ENCODE measurements at regions not wholly inside any gene's neighbourhood (a gene's known extent, or its start where the extent isn't known, plus 50 kb on each side); places are given as distances from the start of the nearest gene placed in this dataset.
"Not testable (repeated sequence)": the region's sequence is repeated elsewhere in the genome, so short reads cannot be mapped to it uniquely, and the experiment has no call there.

DNA sequence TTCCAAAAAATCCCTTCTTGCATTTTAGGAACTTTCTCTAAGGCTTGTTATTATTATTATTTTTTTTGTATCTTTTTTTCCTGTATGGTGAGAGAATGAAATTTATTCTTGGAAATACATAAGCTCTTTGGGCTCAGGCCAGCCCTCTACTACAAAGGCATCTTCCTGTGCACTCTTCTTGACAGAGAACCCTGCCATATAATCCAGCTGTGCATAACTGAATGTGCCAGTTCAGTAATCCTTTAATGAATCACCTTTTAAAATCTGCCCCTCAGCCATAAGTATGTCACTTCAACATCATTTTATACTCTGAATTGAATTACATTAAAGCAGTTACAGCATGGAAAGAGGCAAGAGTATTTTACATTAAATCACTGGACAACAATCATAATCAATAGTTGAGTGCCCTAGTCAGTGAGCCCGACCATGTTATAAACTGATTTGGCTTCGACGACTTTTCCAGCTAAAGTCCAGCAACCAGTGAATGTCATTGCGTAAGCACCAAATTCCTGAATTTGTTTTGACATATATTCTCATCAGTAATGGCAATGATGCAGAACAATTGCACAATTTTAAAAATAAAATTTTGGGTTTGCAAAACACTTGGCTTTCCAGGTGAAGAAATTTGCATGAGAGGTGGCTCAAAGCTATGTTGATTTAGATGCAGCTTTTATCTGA is 59.2 kb upstream of the KCNK2 start:
- H3K4me1 Mint-ChIP-seq (ENCODE audit: unreplicated experiment): peaks cover 4% of the 10 kb centered on the region
- H3K27ac Mint-ChIP-seq: no peak overlapping the region
- TF ChIP-seq, protein P1, sequence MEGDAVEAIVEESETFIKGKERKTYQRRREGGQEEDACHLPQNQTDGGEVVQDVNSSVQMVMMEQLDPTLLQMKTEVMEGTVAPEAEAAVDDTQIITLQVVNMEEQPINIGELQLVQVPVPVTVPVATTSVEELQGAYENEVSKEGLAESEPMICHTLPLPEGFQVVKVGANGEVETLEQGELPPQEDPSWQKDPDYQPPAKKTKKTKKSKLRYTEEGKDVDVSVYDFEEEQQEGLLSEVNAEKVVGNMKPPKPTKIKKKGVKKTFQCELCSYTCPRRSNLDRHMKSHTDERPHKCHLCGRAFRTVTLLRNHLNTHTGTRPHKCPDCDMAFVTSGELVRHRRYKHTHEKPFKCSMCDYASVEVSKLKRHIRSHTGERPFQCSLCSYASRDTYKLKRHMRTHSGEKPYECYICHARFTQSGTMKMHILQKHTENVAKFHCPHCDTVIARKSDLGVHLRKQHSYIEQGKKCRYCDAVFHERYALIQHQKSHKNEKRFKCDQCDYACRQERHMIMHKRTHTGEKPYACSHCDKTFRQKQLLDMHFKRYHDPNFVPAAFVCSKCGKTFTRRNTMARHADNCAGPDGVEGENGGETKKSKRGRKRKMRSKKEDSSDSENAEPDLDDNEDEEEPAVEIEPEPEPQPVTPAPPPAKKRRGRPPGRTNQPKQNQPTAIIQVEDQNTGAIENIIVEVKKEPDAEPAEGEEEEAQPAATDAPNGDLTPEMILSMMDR (conservative IDR thresholded peaks at IDR 0.05): no peak
- H3K9me3 Mint-ChIP-seq: no peaks in the 10 kb centered on the region
- DNase-seq (ENCODE audit: extremely low spot score, unreplicated experiment): no peak
- no peak overlapping the region for H3K4me3 Mint-ChIP-seq
- H3K27me3 Mint-ChIP-seq: peaks cover 3% of the 10 kb centered on the region
- no peaks in the 10 kb centered on the region for H3K36me3 Mint-ChIP-seq

DNA sequence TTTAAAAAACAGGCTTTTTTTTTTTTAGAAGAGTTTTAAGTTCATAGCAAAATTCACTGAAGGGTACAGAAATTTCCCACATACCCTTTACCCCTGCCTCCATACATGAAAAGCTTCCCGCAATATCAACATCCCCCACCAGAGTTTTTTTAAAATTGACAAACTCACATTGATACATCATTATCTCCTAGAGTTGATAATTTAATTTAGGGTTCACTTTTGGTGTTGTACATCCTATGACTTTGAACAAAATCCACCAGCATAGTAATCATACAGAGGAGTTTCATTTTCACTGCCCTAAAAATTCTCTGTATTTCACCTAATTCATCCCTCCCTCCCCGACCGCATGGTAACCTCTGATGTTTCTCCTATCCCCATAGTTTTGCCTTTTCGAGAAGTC is 53.6 kb upstream of the KCNK2 start:
- H3K9me3 Mint-ChIP-seq: no peaks in the 10 kb centered on the region
- H3K36me3 Mint-ChIP-seq: no peaks in the 10 kb centered on the region
- TF ChIP-seq, protein P1 (conservative IDR thresholded peaks at IDR 0.05): peak; percentile 60
- no peak overlapping the region for H3K27ac Mint-ChIP-seq
- no peaks in the 10 kb centered on the region for H3K4me1 Mint-ChIP-seq (ENCODE audit: unreplicated experiment)
- no peak for DNase-seq (ENCODE audit: extremely low spot score, unreplicated experiment)
- no peak overlapping the region for H3K4me3 Mint-ChIP-seq
- H3K27me3 Mint-ChIP-seq: peaks cover 3% of the 10 kb centered on the region

DNA sequence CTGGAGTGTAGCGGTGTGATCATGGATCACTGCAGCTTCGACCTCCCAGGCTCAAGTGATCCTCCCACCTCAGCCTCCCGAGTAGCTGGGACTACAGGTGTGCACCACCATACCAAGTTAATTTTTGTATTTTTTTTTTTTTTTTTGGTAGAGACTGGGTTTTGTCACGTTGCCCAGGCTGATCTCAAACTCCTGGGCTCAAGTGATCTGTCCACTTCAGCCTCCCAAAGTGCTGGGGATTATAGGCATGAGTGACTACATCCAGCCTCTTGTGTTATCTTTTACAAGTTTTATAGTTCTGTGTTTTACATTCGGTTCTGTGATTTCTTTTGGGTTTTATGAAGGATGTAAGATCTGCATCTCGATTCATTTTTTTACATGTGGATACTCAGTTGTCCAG is 52.0 kb upstream of the KCNK2 start:
- H3K9me3 Mint-ChIP-seq; H3K4me1 Mint-ChIP-seq (ENCODE audit: unreplicated experiment); H3K27me3 Mint-ChIP-seq; H3K27ac Mint-ChIP-seq; H3K4me3 Mint-ChIP-seq; H3K36me3 Mint-ChIP-seq; DNase-seq (ENCODE audit: extremely low spot score, unreplicated experiment): not testable (repeated sequence)

DNA sequence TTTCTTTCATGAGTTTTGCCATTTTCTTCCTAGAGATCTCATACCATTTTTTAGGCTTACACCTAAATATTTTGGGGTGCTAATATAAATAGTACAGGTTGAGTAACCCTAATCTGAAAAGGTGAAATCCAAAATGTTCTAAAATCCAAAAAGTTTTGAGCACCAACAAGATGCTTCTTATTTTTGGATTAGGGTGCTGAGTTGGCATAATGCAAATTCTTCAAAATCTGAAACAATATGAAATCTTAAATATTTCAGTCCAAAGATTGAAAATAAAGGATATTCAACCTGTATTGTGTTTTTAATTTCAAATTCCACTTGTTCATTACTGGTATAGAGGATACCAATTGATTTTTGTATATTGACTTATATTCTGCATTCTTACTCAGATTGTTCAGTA is 51.1 kb upstream of the KCNK2 start:
- H3K9me3 Mint-ChIP-seq: no peaks in the 10 kb centered on the region
- H3K4me3 Mint-ChIP-seq: no peak overlapping the region
- H3K36me3 Mint-ChIP-seq: no peaks in the 10 kb centered on the region
- TF ChIP-seq, protein P1 (conservative IDR thresholded peaks at IDR 0.05): no peak
- no peak for DNase-seq (ENCODE audit: extremely low spot score, unreplicated experiment)
- H3K27ac Mint-ChIP-seq: no peak overlapping the region
- peaks cover 6% of the 10 kb centered on the region for H3K27me3 Mint-ChIP-seq
- H3K4me1 Mint-ChIP-seq (ENCODE audit: unreplicated experiment): no peaks in the 10 kb centered on the region

Measured in type B pancreatic cell (in vitro differentiated cells).